Hepatocyte (in vitro differentiated cells): ENCODE measurements at regions not wholly inside any gene's neighbourhood (a gene's known extent, or its start where the extent isn't known, plus 50 kb on each side); places are given as distances from the start of the nearest gene placed in this dataset.

Source experiments
- EZH2 ChIP-seq: fragments of 200-600 bp; sonication (generic); IDR thresholded peaks from 2 replicates; pipeline ENCODE4 v1.6.1; 2016; ENCODE audit warnings: antibody characterized with exemption, mild to moderate bottlenecking, borderline replicate concordance
- EZH2phosphoT487 ChIP-seq: fragments of 200-600 bp; sonication (generic); IDR thresholded peaks from one replicate; pipeline ENCODE4 v1.6.1; 2018; ENCODE audit warnings: antibody characterized with exemption, mild to moderate bottlenecking, low read depth, moderate library complexity; ENCODE audit not compliant: unreplicated experiment, severe bottlenecking
- TF ChIP-seq, protein P1 (sequence below): fragments of 200-600 bp; sonication (generic); IDR thresholded peaks from 2 replicates; pipeline ENCODE4 v1.5.1; 2016; ENCODE audit warnings: antibody characterized with exemption, mild to moderate bottlenecking; ENCODE audit not compliant: poor library complexity

DNA sequence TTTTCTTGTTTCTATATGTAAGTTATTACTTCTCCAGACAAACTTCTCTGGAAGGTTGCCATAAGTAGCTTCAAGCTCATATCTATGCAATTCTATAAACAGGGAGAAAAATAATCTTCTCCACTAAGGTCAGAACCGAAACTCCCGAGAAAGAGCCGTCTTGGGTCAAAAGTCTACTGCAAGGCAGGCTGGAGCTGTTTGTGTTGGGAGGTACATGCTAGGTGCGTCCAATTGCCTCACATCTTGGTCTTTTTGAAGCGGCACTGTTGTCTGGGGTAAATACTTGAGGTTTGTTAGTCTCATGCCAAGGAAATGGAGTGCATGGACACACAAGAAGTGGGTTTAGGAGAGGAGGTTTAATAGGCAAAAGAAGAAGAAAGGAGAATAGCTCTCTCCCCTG is 674.7 kb upstream of the TMEM132C start:
- TF ChIP-seq, protein P1, sequence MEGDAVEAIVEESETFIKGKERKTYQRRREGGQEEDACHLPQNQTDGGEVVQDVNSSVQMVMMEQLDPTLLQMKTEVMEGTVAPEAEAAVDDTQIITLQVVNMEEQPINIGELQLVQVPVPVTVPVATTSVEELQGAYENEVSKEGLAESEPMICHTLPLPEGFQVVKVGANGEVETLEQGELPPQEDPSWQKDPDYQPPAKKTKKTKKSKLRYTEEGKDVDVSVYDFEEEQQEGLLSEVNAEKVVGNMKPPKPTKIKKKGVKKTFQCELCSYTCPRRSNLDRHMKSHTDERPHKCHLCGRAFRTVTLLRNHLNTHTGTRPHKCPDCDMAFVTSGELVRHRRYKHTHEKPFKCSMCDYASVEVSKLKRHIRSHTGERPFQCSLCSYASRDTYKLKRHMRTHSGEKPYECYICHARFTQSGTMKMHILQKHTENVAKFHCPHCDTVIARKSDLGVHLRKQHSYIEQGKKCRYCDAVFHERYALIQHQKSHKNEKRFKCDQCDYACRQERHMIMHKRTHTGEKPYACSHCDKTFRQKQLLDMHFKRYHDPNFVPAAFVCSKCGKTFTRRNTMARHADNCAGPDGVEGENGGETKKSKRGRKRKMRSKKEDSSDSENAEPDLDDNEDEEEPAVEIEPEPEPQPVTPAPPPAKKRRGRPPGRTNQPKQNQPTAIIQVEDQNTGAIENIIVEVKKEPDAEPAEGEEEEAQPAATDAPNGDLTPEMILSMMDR = no peak
- TF ChIP-seq EZH2 (no peak), EZH2phosphoT487 (no peak)
